ENCODE measurements at regions not wholly inside any gene's neighbourhood (a gene's known extent, or its start where the extent isn't known, plus 50 kb on each side); places are given as distances from the start of the nearest gene placed in this dataset.

DNA sequence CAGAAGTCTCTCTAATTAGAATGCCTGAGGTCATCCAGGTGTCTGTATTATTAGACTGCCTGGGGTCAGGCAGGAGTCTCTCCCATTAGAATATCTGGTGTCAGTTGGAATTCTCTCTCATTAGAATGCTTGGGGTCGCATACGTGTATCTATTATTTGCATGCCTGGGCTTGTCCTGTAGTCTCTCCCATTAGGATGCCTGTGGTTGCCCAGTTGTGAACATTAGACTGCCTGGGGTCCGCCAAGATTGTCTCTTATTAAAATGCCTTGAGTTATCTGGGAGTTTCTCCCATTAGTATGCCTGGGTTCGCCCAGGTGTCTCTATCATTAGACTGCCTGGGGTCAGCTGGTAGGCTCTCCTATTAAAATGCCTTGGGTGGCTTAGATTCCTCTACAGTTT lies 1494.7 kb downstream of the UQCRFS1 start:
- Histone ChIP-seq H3K4me3 (replicated peaks in 1 of 3; ENCODE audit: insufficient read depth in 1 of 3, low read depth in 1 of 3, low read length in 3 of 3) (no peak overlapping the region), H3K79me2 (ENCODE audit: control insufficient read depth, insufficient read depth, low read length) (no peaks in the 10 kb centered on the region), H3K27ac (ENCODE audit: insufficient read depth, low read depth, low read length) (no peak overlapping the region), H3K4me2 (ENCODE audit: insufficient read depth, low read length) (no peak overlapping the region), H3K27me3 (ENCODE audit: control insufficient read depth in 2 of 2, insufficient read depth in 2 of 2, low read length in 2 of 2) (no peaks in the 10 kb centered on the region), H3K4me1 (ENCODE audit: control insufficient read depth, extremely low read depth, insufficient read depth, low read length) (no peaks in the 10 kb centered on the region), H3K36me3 (ENCODE audit: control insufficient read depth in 2 of 2, extremely low read depth in 1 of 2, insufficient read depth in 2 of 2, low read length in 2 of 2) (no peaks in the 10 kb centered on the region), H2AFZ (ENCODE audit: low read depth, low read length) (no peak overlapping the region), H4K20me1 (replicated peaks; ENCODE audit: control insufficient read depth, extremely low read depth, insufficient read depth, low read length) (no peaks in the 10 kb centered on the region), H3K9ac (replicated peaks; ENCODE audit: extremely low read depth, insufficient read depth, low read length) (no peak overlapping the region), H3K9me1 (replicated peaks; ENCODE audit: control insufficient read depth, extremely low read depth, insufficient read depth, low read length) (no peaks in the 10 kb centered on the region), H3K9me3 (replicated peaks; ENCODE audit: control insufficient read depth, insufficient read depth, low read length) (peaks cover 2% of the 10 kb centered on the region)
- TF ChIP-seq MYC (IDR thresholded peaks at IDR 0.05; ENCODE audit: low read depth, low read length) (no peak), FOS (IDR thresholded peaks at IDR 0.05; ENCODE audit: borderline replicate concordance, insufficient read depth, low read length) (no peak), POLR2AphosphoS5 (IDR thresholded peaks at IDR 0.05; ENCODE audit: insufficient read depth, low read depth, low read length) (no peak), EZH2 (IDR thresholded peaks at IDR 0.05; ENCODE audit: borderline replicate concordance, low read depth, low read length, severe bottlenecking) (no peak), JUN (IDR thresholded peaks at IDR 0.05; ENCODE audit: borderline replicate concordance, insufficient read depth, insufficient read length, low read depth) (no peak), POLR2A (IDR thresholded peaks at IDR 0.05; ENCODE audit: low read depth, low read length) (no peak), GATA2 (IDR thresholded peaks at IDR 0.05; ENCODE audit: insufficient read depth, insufficient read length, low read depth, low read length) (no peak), CTCF (IDR thresholded peaks at IDR 0.05; ENCODE audit: extremely low read depth in 1 of 2, insufficient read depth in 1 of 2, low read depth in 1 of 2, low read length in 2 of 2) (no peak)
- TF ChIP-seq, protein P1, sequence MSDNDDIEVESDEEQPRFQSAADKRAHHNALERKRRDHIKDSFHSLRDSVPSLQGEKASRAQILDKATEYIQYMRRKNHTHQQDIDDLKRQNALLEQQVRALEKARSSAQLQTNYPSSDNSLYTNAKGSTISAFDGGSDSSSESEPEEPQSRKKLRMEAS (IDR thresholded peaks at IDR 0.05; ENCODE audit: insufficient read depth, insufficient read length) = no peak
- intact Hi-C loops (cut with micrococcal nuclease) = no loop called here
- FAIRE-seq (no peak), DNase-seq (ENCODE audit: low read depth, low spot score) (no peak)
- dilution Hi-C loops (cut with MboI; ENCODE audit: extremely low pct_ligation_motif_present, low sequenced_read_pairs) = no loop called here
- CTCF ChIA-PET = no interaction called here
- POLR2A ChIA-PET = no interaction called here
- no TSS peak for BruUV-seq (replicated peaks)

Data from endothelial cell of umbilical vein (primary cell).